PC-3 (cell line): ENCODE measurements at regions not wholly inside any gene's neighbourhood (a gene's known extent, or its start where the extent isn't known, plus 50 kb on each side); places are given as distances from the start of the nearest gene placed in this dataset.
"Not testable (repeated sequence)": the region's sequence is repeated elsewhere in the genome, so short reads cannot be mapped to it uniquely, and the experiment has no call there.

Source experiments
- CTCF ChIP-seq: fragments of 300-600 bp; sonication (generic); conservative IDR thresholded peaks from 2 replicates; pipeline ENCODE4 v1.5.1; 2017; ENCODE audit warnings: antibody characterized with exemption, low read depth, mild to moderate bottlenecking, low read length
- EZH2 ChIP-seq: fragments of 300-600 bp; sonication (generic); IDR thresholded peaks from one replicate; pipeline ENCODE4 v1.6.1; 2017; ENCODE audit warnings: antibody characterized with exemption, mild to moderate bottlenecking, low read length; ENCODE audit not compliant: unreplicated experiment

GRCh38 chr2:52584071-52584470 lies 1183.5 kb upstream of the CHAC2 start:
- TF ChIP-seq CTCF, EZH2: not testable (repeated sequence)
